Dermis microvascular lymphatic vessel endothelial cell (primary cell): ENCODE measurements at regions not wholly inside any gene's neighbourhood (a gene's known extent, or its start where the extent isn't known, plus 50 kb on each side); places are given as distances from the start of the nearest gene placed in this dataset.

Source experiments
- DNase-seq, 2 donors: peaks; one replicate each; pipeline versions ENCODE4 v3.0.0 to v3.0.0-alpha.2; 2010; ENCODE audit warnings: low read depth in 2 of 2

GRCh38 chr16:73219176-73219575, 171.2 kb upstream of the ZFHX3 start:
- DNase-seq = no peak

- DNase-seq = peak in 1 of 2 donors; percentile 11
Measured at GRCh38 chr16:73217654-73218053, 169.7 kb upstream of the ZFHX3 start.

- DNase-seq = no peak
Measured at GRCh38 chr16:73216932-73217331, 169.0 kb upstream of the ZFHX3 start.

- no peak for DNase-seq
Measured at GRCh38 chr16:73215678-73216377, 167.9 kb upstream of the ZFHX3 start.

GRCh38 chr16:73214825-73215677, 167.1 kb upstream of the ZFHX3 start:
- DNase-seq = no peak

GRCh38 chr16:73213732-73214455, 166.0 kb upstream of the ZFHX3 start:
- no peak for DNase-seq

GRCh38 chr16:73212431-73212830, 164.5 kb upstream of the ZFHX3 start:
- no peak for DNase-seq

- no peak for DNase-seq
Measured at GRCh38 chr16:73210686-73211085, 162.8 kb upstream of the ZFHX3 start.

- no peak for DNase-seq
Measured at GRCh38 chr16:73210084-73210483, 162.2 kb upstream of the ZFHX3 start.

- DNase-seq = no peak
Measured at GRCh38 chr16:73209190-73209589, 161.3 kb upstream of the ZFHX3 start.

- DNase-seq = no peak
Measured at GRCh38 chr16:73206151-73206707, 158.3 kb upstream of the ZFHX3 start.

- DNase-seq = no peak
Measured at GRCh38 chr16:73205153-73205886, 157.4 kb upstream of the ZFHX3 start.

GRCh38 chr16:73204359-73205152, 156.6 kb upstream of the ZFHX3 start:
- DNase-seq = no peak

- DNase-seq = no peak
Measured at GRCh38 chr16:73202161-73202729, 154.3 kb upstream of the ZFHX3 start.

- peak; percentile 9 to 21 for DNase-seq
Measured at GRCh38 chr16:73199214-73199613, 151.3 kb upstream of the ZFHX3 start.

- no peak for DNase-seq
Measured at GRCh38 chr16:73198481-73198880, 150.6 kb upstream of the ZFHX3 start.

GRCh38 chr16:73197598-73197997, 149.7 kb upstream of the ZFHX3 start:
- no peak for DNase-seq

- DNase-seq = peak; percentile 61 to 82
Measured at GRCh38 chr16:73196670-73197069, 148.7 kb upstream of the ZFHX3 start.

- no peak for DNase-seq
Measured at GRCh38 chr16:73193464-73193863, 145.5 kb upstream of the ZFHX3 start.
